MM.1S (cell line): ENCODE measurements at regions not wholly inside any gene's neighbourhood (a gene's known extent, or its start where the extent isn't known, plus 50 kb on each side); places are given as distances from the start of the nearest gene placed in this dataset.

ENCODE experiments used
- DNase-seq: peaks from one replicate; pipeline ENCODE4 v3.0.0-alpha.2; 2015
- H2AFZ ChIP-seq: fragments of 300-600 bp; sonication (generic); 2 replicates; pipeline ENCODE4 v1.6.0; 2016; ENCODE audit warnings: antibody characterized with exemption, low read length
- H3F3A ChIP-seq: fragments of 300-600 bp; sonication (generic); 2 replicates; pipeline ENCODE4 v1.6.1; 2016; ENCODE audit warnings: mild to moderate bottlenecking, antibody characterized with exemption, low read length, moderate library complexity, mixed read lengths; ENCODE audit not compliant: insufficient read depth
- H3K27ac ChIP-seq: fragments of 300-600 bp; sonication (generic); 2 replicates; pipeline ENCODE4 v1.5.1; 2016; ENCODE audit warnings: mild to moderate bottlenecking, low read length
- H3K27me3 ChIP-seq: fragments of 300-600 bp; sonication (generic); replicated peaks from 2 replicates; pipeline ENCODE4 v1.6.0; 2016; ENCODE audit warnings: low read length; ENCODE audit not compliant: insufficient read depth
- H3K36me3 ChIP-seq: fragments of 300-600 bp; sonication (generic); replicated peaks from 2 replicates; pipeline ENCODE4 v1.6.1; 2016; ENCODE audit warnings: mild to moderate bottlenecking, low read length, mixed read lengths; ENCODE audit not compliant: insufficient read depth
- H3K4me1 ChIP-seq: fragments of 300-600 bp; sonication (generic); 2 replicates; pipeline ENCODE4 v1.6.1; 2016; ENCODE audit warnings: low read length, mixed read lengths
- H3K4me2 ChIP-seq: fragments of 300-600 bp; sonication (generic); 2 replicates; pipeline ENCODE4 v1.6.0; 2016; ENCODE audit warnings: low read depth, low read length
- H3K4me3 ChIP-seq: fragments of 300-600 bp; sonication (generic); 2 replicates; pipeline ENCODE4 v1.5.1; 2016; ENCODE audit warnings: low read length, mixed read lengths
- H3K79me2 ChIP-seq: fragments of 300-600 bp; sonication (generic); 2 replicates; pipeline ENCODE4 v1.6.1; 2016; ENCODE audit warnings: mixed run types, low read length, mixed read lengths
- H3K9ac ChIP-seq: fragments of 300-600 bp; sonication (generic); 2 replicates; pipeline ENCODE4 v1.6.1; 2016; ENCODE audit warnings: low read length, mixed read lengths
- H3K9me2 ChIP-seq: fragments of 300-600 bp; sonication (generic); replicated peaks from 2 replicates; pipeline ENCODE4 v1.6.1; 2016; ENCODE audit warnings: mild to moderate bottlenecking, low read length, mixed read lengths; ENCODE audit not compliant: insufficient read depth
- H3K9me3 ChIP-seq: fragments of 300-600 bp; sonication (generic); replicated peaks from 2 replicates; pipeline ENCODE4 v1.6.1; 2016; ENCODE audit warnings: mild to moderate bottlenecking, low read length, mixed read lengths; ENCODE audit not compliant: insufficient read depth
- H4K20me1 ChIP-seq: fragments of 300-600 bp; sonication (generic); 2 replicates; pipeline ENCODE4 v1.6.1; 2016; ENCODE audit warnings: mild to moderate bottlenecking, low read length, moderate library complexity, mixed read lengths; ENCODE audit not compliant: insufficient read depth
- EZH2 ChIP-seq: fragments of 300-600 bp; sonication (generic); optimal IDR thresholded peaks from 2 replicates; pipeline ENCODE3; 2017; ENCODE audit warnings: low read depth, mild to moderate bottlenecking, antibody characterized with exemption, low read length, mixed read lengths
- EZH2phosphoT487 ChIP-seq: fragments of 300-600 bp; sonication (generic); IDR thresholded peaks from 2 replicates; pipeline ENCODE4 v1.6.1; 2018; ENCODE audit warnings: antibody characterized with exemption, low read length
- TF ChIP-seq, protein P1 (sequence below): fragments of 300-600 bp; sonication (generic); IDR thresholded peaks from 2 replicates; pipeline ENCODE4 v1.5.1; 2016; ENCODE audit warnings: antibody characterized with exemption, low read length, mixed read lengths

DNA sequence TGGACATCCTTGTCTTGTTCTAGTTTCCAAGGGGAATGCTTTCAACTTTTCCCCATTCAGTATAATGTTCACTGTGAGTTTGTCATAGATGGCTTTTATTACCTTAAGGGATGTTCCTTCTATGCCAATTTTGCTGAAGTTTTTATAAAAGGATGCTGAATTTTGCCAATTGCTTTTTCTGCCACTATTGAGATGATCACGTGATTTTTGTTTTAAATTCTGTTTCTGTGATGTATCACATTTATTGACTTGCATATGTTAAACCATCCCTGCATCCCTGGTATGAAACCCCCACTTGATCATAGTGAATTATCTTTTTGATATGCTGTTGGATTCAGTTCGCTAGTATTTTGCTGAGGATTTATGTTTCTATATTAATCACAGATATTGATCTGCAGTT lies 130.6 kb upstream of the TAB2 start:
- no peak overlapping the region for H2AFZ ChIP-seq
- H3K4me2 ChIP-seq, result no peak overlapping the region
- H3K4me3 ChIP-seq, result no peak overlapping the region
- H3K27me3 ChIP-seq, result no peaks in the 10 kb centered on the region
- H3K9me2 ChIP-seq, result no peaks in the 10 kb centered on the region
- no peaks in the 10 kb centered on the region for H3K4me1 ChIP-seq
- no peak for TF ChIP-seq EZH2
- TF ChIP-seq EZH2phosphoT487, result no peak
- TF ChIP-seq, protein P1, sequence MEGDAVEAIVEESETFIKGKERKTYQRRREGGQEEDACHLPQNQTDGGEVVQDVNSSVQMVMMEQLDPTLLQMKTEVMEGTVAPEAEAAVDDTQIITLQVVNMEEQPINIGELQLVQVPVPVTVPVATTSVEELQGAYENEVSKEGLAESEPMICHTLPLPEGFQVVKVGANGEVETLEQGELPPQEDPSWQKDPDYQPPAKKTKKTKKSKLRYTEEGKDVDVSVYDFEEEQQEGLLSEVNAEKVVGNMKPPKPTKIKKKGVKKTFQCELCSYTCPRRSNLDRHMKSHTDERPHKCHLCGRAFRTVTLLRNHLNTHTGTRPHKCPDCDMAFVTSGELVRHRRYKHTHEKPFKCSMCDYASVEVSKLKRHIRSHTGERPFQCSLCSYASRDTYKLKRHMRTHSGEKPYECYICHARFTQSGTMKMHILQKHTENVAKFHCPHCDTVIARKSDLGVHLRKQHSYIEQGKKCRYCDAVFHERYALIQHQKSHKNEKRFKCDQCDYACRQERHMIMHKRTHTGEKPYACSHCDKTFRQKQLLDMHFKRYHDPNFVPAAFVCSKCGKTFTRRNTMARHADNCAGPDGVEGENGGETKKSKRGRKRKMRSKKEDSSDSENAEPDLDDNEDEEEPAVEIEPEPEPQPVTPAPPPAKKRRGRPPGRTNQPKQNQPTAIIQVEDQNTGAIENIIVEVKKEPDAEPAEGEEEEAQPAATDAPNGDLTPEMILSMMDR, result no peak
- H3K9me3 ChIP-seq, result no peaks in the 10 kb centered on the region
- no peak for DNase-seq
- H3K79me2 ChIP-seq, result no peaks in the 10 kb centered on the region
- H3K9ac ChIP-seq, result no peak overlapping the region
- H3K27ac ChIP-seq, result no peak overlapping the region
- H3F3A ChIP-seq, result no peaks in the 10 kb centered on the region
- no peaks in the 10 kb centered on the region for H4K20me1 ChIP-seq
- no peaks in the 10 kb centered on the region for H3K36me3 ChIP-seq

DNA sequence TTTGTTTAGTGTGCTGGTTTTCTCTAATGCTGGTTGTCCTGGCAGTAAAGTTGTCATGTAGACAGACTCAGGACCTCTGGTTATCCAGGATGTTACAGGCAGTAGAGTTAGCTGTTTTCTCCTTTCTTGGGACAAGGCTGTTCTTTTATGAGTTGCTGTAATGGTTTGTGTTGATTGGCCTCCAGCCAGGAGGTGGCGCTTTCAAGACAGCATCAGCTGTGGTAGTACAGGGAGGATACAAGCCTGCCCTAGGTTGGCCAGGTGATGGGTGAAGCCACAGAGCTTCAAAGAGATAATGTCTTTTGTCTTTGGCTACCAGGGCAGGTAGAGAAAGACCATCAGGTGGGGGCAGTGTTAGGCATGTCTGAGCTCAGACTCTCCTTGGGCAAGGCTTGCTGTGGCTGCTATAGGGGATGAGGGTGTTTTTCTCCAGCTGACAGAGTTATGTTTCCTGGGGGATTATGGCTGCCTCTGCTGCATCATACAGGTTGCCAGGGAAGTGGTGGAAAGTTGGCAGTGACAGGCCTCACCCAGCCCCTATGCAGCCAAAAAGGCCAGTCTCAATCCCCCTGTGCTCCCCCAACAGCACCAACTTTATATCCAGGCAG lies 127.2 kb upstream of the TAB2 start:
- Histone ChIP-seq H3K27me3 (no peaks in the 10 kb centered on the region), H3K27ac (no peak overlapping the region), H3K9ac (no peak overlapping the region), H3K36me3 (no peaks in the 10 kb centered on the region), H2AFZ (no peak overlapping the region), H3K4me1 (no peaks in the 10 kb centered on the region), H4K20me1 (no peaks in the 10 kb centered on the region), H3K4me3 (no peak overlapping the region), H3K9me3 (no peaks in the 10 kb centered on the region), H3K79me2 (no peaks in the 10 kb centered on the region), H3F3A (no peaks in the 10 kb centered on the region), H3K9me2 (no peaks in the 10 kb centered on the region), H3K4me2 (no peak overlapping the region)
- DNase-seq, result peak; percentile 70
- TF ChIP-seq, protein P1, result peak; percentile 64
- TF ChIP-seq EZH2, result no peak
- no peak for TF ChIP-seq EZH2phosphoT487

DNA sequence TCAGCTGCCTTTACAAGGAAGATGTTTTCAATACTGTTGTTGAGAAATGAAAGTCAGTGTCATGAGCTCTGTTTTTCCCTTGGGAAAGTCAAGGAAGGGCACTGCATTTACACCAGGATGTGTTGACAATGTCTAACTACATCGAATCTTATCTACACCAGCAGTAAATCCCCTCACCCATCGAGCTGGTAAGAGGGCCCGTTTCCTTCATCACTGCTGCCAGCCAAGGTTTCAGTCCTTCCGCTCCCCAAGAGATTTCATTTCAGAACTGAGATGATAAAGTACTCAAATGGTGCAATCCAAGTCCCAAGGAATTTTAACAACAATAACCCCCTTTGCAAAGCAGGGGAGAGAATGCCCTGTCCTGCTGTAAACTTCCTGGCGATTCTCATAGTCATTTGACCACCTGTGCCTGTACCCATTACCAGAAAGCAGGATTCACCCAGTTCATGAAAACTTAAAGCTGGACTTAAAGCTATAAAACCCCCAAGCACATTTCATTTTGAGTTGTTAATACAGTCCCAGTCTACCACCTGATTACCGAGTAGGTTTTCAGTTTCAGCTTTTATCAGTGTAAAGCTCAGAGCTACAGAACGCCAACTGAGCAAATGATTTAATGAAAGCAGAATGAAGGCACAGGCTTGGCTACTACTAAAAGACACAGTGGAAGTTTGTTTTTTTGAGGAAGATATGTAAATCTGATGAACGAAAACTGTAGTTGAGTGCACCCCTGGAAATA lies 122.5 kb upstream of the TAB2 start:
- H3K79me2 ChIP-seq, result no peaks in the 10 kb centered on the region
- H3K4me2 ChIP-seq, result no peak overlapping the region
- no peak overlapping the region for H3K9ac ChIP-seq
- no peak overlapping the region for H3K27ac ChIP-seq
- no peaks in the 10 kb centered on the region for H3K27me3 ChIP-seq
- DNase-seq, result no peak
- peaks cover 9% of the 10 kb centered on the region; the same call in 1 of the 2 replicates for H3K4me1 ChIP-seq
- no peaks in the 10 kb centered on the region for H3F3A ChIP-seq
- H3K4me3 ChIP-seq, result no peak overlapping the region
- no peak overlapping the region for H2AFZ ChIP-seq
- no peaks in the 10 kb centered on the region for H3K9me2 ChIP-seq
- H3K9me3 ChIP-seq, result no peaks in the 10 kb centered on the region
- no peaks in the 10 kb centered on the region for H4K20me1 ChIP-seq
- TF ChIP-seq, protein P1, result no peak
- TF ChIP-seq EZH2phosphoT487 (no peak), EZH2 (no peak)
- no peaks in the 10 kb centered on the region for H3K36me3 ChIP-seq
